HG02763 (cell line): ENCODE measurements at regions not wholly inside any gene's neighbourhood (a gene's known extent, or its start where the extent isn't known, plus 50 kb on each side); places are given as distances from the start of the nearest gene placed in this dataset.

Experiments
- ATAC-seq: cut with Tn5 transposase; IDR thresholded peaks from one replicate; pipeline ENCODE4 v1.9.1; 2021; ENCODE audit warnings: mild to moderate bottlenecking, moderate library complexity; ENCODE audit not compliant: unreplicated experiment

DNA sequence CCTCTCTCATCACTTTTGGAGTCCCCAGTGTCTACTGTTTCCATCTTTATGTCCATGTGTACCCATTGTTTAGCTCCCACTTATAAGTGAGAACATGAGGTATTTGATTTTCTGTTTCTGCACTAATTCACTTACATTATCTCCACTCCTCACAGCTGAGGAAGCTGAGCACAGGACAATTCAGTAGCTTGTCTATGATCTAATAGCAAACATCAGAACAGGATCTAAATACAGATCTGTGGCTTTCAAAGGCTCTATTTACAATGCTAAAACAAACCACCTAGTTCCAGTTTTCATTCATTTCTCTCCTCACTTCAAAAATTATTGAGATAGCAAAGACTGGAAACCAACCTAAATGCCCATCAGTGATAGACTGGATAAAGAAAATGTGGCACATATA is 52.0 kb upstream of the DDX18 start:
- ATAC-seq = no peak

DNA sequence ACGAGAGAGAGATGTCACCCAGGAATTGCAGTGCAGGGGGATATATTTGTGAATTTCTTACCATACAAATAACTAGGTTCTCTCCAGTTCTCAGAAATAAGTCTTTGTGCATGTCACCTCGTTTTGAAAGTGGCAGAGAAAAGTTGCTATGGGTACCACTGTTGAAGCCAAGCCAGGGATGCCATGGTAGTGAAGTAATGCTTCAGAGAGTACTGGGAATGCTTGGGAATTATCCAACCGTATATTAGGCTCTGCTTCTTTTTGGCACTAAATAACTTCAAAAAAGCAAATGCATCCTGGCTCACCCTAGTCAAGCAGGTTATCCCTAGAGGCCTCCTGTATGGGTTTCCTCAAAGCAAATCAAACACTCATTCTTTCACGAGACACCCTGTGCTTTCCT is 50.7 kb upstream of the DDX18 start:
- ATAC-seq = no peak
